H1 (cell line): ENCODE measurements at regions not wholly inside any gene's neighbourhood (a gene's known extent, or its start where the extent isn't known, plus 50 kb on each side); places are given as distances from the start of the nearest gene placed in this dataset.

ENCODE experiments used
- BACH1 ChIP-seq: IDR thresholded peaks from 2 replicates; pipeline ENCODE4 v1.6.1; 2012; ENCODE audit warnings: low read length, improper control_type of control experiment
- CHD7 ChIP-seq: fragments of 300-600 bp; sonication (generic); IDR thresholded peaks from 2 replicates; pipeline ENCODE4 v1.7.1; 2012; ENCODE audit warnings: low read length, moderate library complexity, mild to moderate bottlenecking, inconsistent platforms; ENCODE audit not compliant: insufficient replicate concordance
- CTCF ChIP-seq, 3 experiments: IDR thresholded peaks; 1 replicate in 2 of 3; 2 replicates in 1 of 3; pipeline versions ENCODE4 v1.5.1 to v1.6.1; 2011; ENCODE audit warnings: low read length in 3 of 3, mild to moderate bottlenecking in 3 of 3, inconsistent platforms in 2 of 3, low read depth in 1 of 3, moderate library complexity in 1 of 3; ENCODE audit not compliant: insufficient read depth in 1 of 3; ENCODE audit errors: control extremely low read depth in 1 of 3
- EZH2 ChIP-seq: fragments of 200-600 bp; sonication (generic); IDR thresholded peaks from 2 replicates; pipeline ENCODE4 v1.7.1; 2012; ENCODE audit warnings: low read depth, mild to moderate bottlenecking, moderate library complexity, low read length, inconsistent platforms; ENCODE audit not compliant: severe bottlenecking
- GTF2F1 ChIP-seq: IDR thresholded peaks from 2 replicates; pipeline ENCODE4 v1.6.1; 2012; ENCODE audit warnings: low read depth, low read length, improper control_type of control experiment, borderline replicate concordance
- JUN ChIP-seq: IDR thresholded peaks from 2 replicates; pipeline ENCODE4 v1.6.1; 2011; ENCODE audit warnings: low read depth, mild to moderate bottlenecking, improper control_type of control experiment, low read length
- POLR2AphosphoS5 ChIP-seq: IDR thresholded peaks from 2 replicates; pipeline ENCODE4 v1.6.1; 2011; ENCODE audit warnings: low read depth, low read length
- SRF ChIP-seq: IDR thresholded peaks from 2 replicates; pipeline ENCODE4 v1.6.1; 2011; ENCODE audit warnings: mild to moderate bottlenecking, low read depth, low read length, moderate library complexity
- TAF1 ChIP-seq: IDR thresholded peaks from 2 replicates; pipeline ENCODE4 v1.6.1; 2011; ENCODE audit warnings: mild to moderate bottlenecking, low read depth, low read length

- no peak for TF ChIP-seq BACH1
- no peak for TF ChIP-seq SRF
- TF ChIP-seq POLR2AphosphoS5 = no peak
- no peak for TF ChIP-seq CTCF (IDR thresholded peaks at IDR 0.05; ENCODE audit: control extremely low read depth in 1 of 3, insufficient read depth in 1 of 3, low read depth in 1 of 3, low read length in 3 of 3)
- TF ChIP-seq EZH2 = no peak
- no peak for TF ChIP-seq GTF2F1
- TF ChIP-seq CHD7 = no peak
- TF ChIP-seq TAF1 = no peak
- no peak for TF ChIP-seq JUN
These were observed 200.9 kb upstream of the C14orf180 start for GRCh38 chr14:104378698-104379113.
